ENCODE measurements at regions not wholly inside any gene's neighbourhood (a gene's known extent, or its start where the extent isn't known, plus 50 kb on each side); places are given as distances from the start of the nearest gene placed in this dataset.

DNA sequence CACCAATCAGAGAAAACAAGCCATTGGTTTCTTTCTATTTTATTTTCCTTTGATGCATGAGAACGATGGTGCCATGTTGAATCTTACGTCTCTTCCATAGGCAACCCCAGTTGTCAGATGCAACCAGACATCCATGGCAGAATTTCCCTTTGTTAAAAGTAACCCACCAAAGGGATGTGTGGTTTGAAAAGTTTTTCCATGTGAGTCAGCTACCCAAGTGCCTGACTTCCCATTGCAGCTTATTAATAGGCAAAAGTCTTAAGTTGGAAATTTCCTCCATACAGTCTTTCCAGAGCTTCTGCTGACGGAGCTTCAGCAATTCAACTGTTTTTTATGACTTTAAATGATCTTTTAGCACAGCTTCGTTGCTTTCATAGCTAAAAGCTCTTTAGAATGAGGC is 73.8 kb upstream of the FAM216B start:
- Histone ChIP-seq H3K27ac (replicated peaks) (no peak overlapping the region), H3K4me3 (replicated peaks; ENCODE audit: insufficient read depth, low read length) (no peak overlapping the region), H3K27me3 (ENCODE audit: insufficient read depth, poor library complexity, severe bottlenecking) (no peaks in the 10 kb centered on the region)
- no peak for DNase-seq (ENCODE audit: low read depth in 1 of 2, low spot score in 1 of 2)
- TF ChIP-seq, protein P1, sequence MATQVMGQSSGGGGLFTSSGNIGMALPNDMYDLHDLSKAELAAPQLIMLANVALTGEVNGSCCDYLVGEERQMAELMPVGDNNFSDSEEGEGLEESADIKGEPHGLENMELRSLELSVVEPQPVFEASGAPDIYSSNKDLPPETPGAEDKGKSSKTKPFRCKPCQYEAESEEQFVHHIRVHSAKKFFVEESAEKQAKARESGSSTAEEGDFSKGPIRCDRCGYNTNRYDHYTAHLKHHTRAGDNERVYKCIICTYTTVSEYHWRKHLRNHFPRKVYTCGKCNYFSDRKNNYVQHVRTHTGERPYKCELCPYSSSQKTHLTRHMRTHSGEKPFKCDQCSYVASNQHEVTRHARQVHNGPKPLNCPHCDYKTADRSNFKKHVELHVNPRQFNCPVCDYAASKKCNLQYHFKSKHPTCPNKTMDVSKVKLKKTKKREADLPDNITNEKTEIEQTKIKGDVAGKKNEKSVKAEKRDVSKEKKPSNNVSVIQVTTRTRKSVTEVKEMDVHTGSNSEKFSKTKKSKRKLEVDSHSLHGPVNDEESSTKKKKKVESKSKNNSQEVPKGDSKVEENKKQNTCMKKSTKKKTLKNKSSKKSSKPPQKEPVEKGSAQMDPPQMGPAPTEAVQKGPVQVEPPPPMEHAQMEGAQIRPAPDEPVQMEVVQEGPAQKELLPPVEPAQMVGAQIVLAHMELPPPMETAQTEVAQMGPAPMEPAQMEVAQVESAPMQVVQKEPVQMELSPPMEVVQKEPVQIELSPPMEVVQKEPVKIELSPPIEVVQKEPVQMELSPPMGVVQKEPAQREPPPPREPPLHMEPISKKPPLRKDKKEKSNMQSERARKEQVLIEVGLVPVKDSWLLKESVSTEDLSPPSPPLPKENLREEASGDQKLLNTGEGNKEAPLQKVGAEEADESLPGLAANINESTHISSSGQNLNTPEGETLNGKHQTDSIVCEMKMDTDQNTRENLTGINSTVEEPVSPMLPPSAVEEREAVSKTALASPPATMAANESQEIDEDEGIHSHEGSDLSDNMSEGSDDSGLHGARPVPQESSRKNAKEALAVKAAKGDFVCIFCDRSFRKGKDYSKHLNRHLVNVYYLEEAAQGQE (IDR thresholded peaks at IDR 0.05; ENCODE audit: insufficient replicate concordance, low read depth) = no peak
- TF ChIP-seq, protein P2, sequence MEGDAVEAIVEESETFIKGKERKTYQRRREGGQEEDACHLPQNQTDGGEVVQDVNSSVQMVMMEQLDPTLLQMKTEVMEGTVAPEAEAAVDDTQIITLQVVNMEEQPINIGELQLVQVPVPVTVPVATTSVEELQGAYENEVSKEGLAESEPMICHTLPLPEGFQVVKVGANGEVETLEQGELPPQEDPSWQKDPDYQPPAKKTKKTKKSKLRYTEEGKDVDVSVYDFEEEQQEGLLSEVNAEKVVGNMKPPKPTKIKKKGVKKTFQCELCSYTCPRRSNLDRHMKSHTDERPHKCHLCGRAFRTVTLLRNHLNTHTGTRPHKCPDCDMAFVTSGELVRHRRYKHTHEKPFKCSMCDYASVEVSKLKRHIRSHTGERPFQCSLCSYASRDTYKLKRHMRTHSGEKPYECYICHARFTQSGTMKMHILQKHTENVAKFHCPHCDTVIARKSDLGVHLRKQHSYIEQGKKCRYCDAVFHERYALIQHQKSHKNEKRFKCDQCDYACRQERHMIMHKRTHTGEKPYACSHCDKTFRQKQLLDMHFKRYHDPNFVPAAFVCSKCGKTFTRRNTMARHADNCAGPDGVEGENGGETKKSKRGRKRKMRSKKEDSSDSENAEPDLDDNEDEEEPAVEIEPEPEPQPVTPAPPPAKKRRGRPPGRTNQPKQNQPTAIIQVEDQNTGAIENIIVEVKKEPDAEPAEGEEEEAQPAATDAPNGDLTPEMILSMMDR (IDR thresholded peaks at IDR 0.05; ENCODE audit: insufficient read depth, low read length) = no peak
- TF ChIP-seq SPI1 (IDR thresholded peaks at IDR 0.05; ENCODE audit: borderline replicate concordance, low read depth) = no peak
- no peak for TF ChIP-seq POLR2AphosphoS5 (IDR thresholded peaks at IDR 0.05; ENCODE audit: low read depth)
- TF ChIP-seq GABPA (IDR thresholded peaks at IDR 0.05; ENCODE audit: low read depth) = no peak

DNA sequence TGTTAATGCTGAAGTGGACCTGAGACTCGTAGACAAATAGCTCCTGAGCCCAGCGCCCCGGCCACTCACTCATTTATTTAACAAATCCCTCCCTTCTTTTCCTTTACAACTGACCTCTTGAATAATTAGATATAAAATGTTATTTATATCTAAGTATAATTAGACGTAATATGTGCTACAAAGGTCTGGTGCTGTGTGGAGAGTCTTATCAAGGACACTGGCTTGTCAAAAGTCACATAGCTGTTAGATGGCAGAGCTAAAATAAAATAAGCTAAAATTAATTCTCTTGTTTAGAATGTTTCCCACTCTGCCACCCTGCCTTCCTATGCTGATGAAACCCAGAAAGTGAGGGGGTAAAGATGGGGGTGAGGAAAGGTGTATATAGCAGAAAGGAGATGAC is 73.0 kb upstream of the FAM216B start:
- H3K27ac ChIP-seq (replicated peaks) = no peak overlapping the region
- no peak for TF ChIP-seq GABPA (IDR thresholded peaks at IDR 0.05; ENCODE audit: low read depth)
- no peak for DNase-seq (ENCODE audit: low read depth in 1 of 2, low spot score in 1 of 2)
- H3K4me3 ChIP-seq (replicated peaks; ENCODE audit: insufficient read depth, low read length) = no peak overlapping the region
- peaks cover 3% of the 10 kb centered on the region for H3K27me3 ChIP-seq (ENCODE audit: insufficient read depth, poor library complexity, severe bottlenecking)

- H3K4me3 ChIP-seq (replicated peaks; ENCODE audit: insufficient read depth, low read length) = no peak overlapping the region
- DNase-seq (ENCODE audit: low read depth in 1 of 2, low spot score in 1 of 2) = no peak
- peaks cover 3% of the 10 kb centered on the region for H3K27me3 ChIP-seq (ENCODE audit: insufficient read depth, poor library complexity, severe bottlenecking)
- TF ChIP-seq, protein P2 (IDR thresholded peaks at IDR 0.05; ENCODE audit: insufficient read depth, low read length) = no peak
- TF ChIP-seq GABPA (IDR thresholded peaks at IDR 0.05; ENCODE audit: low read depth) (no peak), POLR2AphosphoS5 (IDR thresholded peaks at IDR 0.05; ENCODE audit: low read depth) (no peak), SPI1 (IDR thresholded peaks at IDR 0.05; ENCODE audit: borderline replicate concordance, low read depth) (no peak)
- TF ChIP-seq, protein P1 (IDR thresholded peaks at IDR 0.05; ENCODE audit: insufficient replicate concordance, low read depth) = no peak
- H3K27ac ChIP-seq (replicated peaks) = no peak overlapping the region
Measured at GRCh38 chr13:42709276-42709675, 72.1 kb upstream of the FAM216B start.

DNA sequence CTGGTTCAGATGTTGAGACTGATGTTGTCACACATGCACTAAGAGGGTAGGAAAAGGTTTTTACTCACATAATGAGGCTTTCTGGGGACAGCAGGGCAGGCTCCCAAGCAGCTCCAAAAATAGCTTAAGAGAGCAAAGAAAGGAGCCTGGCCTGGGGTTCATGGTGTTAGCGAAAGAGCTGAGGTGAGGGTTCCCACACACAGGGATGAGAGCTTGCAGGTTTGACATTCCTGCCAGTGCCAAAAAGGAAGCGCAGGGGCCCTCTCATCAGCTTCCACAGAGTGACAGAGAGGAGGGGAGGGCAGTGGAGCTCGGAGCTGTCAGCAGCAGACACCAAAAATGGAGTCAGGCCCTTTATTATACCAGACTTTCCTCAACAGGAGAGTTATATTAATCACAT is 65.5 kb upstream of the FAM216B start:
- Histone ChIP-seq H3K27me3 (ENCODE audit: insufficient read depth, poor library complexity, severe bottlenecking) (peaks cover 3% of the 10 kb centered on the region), H3K27ac (replicated peaks) (no peak overlapping the region), H3K4me3 (replicated peaks; ENCODE audit: insufficient read depth, low read length) (no peak overlapping the region)
- DNase-seq (ENCODE audit: low read depth in 1 of 2, low spot score in 1 of 2) = no peak
- TF ChIP-seq, protein P1 (IDR thresholded peaks at IDR 0.05; ENCODE audit: insufficient replicate concordance, low read depth) = no peak
- TF ChIP-seq, protein P2 (IDR thresholded peaks at IDR 0.05; ENCODE audit: insufficient read depth, low read length) = no peak
- TF ChIP-seq SPI1 (IDR thresholded peaks at IDR 0.05; ENCODE audit: borderline replicate concordance, low read depth) = no peak
- TF ChIP-seq GABPA (IDR thresholded peaks at IDR 0.05; ENCODE audit: low read depth) = no peak
- TF ChIP-seq POLR2AphosphoS5 (IDR thresholded peaks at IDR 0.05; ENCODE audit: low read depth) = no peak
